BJ (cell line): ENCODE measurements at regions not wholly inside any gene's neighbourhood (a gene's known extent, or its start where the extent isn't known, plus 50 kb on each side); places are given as distances from the start of the nearest gene placed in this dataset.

Experiments used
- CTCF ChIA-PET: fragments of 350-600 bp; formaldehyde crosslinking; extraction: SDS; loops from one replicate; lab custom pipeline; 2021; ENCODE audit warnings: antibody characterized with exemption, inconsistent platforms; lab: Yijun Ruan, JAX
- POLR2A ChIA-PET: fragments of 300-600 bp; sonication (Branson Sonifier 250); formaldehyde crosslinking; extraction: SDS; loops from one replicate; lab custom pipeline; 2021; ENCODE audit warnings: antibody characterized with exemption; lab: Charles Lee
- DNase-seq: peaks from one replicate; pipeline ENCODE4 v3.0.0-alpha.2; 2011; ENCODE audit warnings: low read depth
- H3K27me3 ChIP-seq: 2 replicates; pipeline ENCODE4 v1.6.0; 2011; ENCODE audit warnings: low read length; ENCODE audit not compliant: control insufficient read depth, insufficient read depth
- H3K36me3 ChIP-seq: 2 replicates; pipeline ENCODE4 v1.5.1; 2011; ENCODE audit warnings: low read length; ENCODE audit not compliant: control insufficient read depth, insufficient read depth
- H3K4me3 ChIP-seq: 2 replicates; pipeline ENCODE4 v1.5.1; 2011; ENCODE audit warnings: low read depth, mild to moderate bottlenecking, control low read depth, low read length
- TF ChIP-seq, protein P1 (sequence below): IDR thresholded peaks from 2 replicates; pipeline ENCODE4 v1.5.1; 2011; ENCODE audit warnings: low read depth, mild to moderate bottlenecking, control low read depth, inconsistent platforms, low read length, moderate library complexity; ENCODE audit not compliant: insufficient read depth

- ChIA-PET CTCF (no interaction called here), POLR2A (no interaction called here)
- H3K36me3 ChIP-seq: no peaks in the 10 kb centered on the region
- no peak for DNase-seq
- TF ChIP-seq, protein P1, sequence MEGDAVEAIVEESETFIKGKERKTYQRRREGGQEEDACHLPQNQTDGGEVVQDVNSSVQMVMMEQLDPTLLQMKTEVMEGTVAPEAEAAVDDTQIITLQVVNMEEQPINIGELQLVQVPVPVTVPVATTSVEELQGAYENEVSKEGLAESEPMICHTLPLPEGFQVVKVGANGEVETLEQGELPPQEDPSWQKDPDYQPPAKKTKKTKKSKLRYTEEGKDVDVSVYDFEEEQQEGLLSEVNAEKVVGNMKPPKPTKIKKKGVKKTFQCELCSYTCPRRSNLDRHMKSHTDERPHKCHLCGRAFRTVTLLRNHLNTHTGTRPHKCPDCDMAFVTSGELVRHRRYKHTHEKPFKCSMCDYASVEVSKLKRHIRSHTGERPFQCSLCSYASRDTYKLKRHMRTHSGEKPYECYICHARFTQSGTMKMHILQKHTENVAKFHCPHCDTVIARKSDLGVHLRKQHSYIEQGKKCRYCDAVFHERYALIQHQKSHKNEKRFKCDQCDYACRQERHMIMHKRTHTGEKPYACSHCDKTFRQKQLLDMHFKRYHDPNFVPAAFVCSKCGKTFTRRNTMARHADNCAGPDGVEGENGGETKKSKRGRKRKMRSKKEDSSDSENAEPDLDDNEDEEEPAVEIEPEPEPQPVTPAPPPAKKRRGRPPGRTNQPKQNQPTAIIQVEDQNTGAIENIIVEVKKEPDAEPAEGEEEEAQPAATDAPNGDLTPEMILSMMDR: no peak
- no peak overlapping the region for H3K4me3 ChIP-seq
- no peaks in the 10 kb centered on the region for H3K27me3 ChIP-seq
Measured at GRCh38 chr5:103657301-103657700, 94.7 kb upstream of the NUDT12 start.

DNA sequence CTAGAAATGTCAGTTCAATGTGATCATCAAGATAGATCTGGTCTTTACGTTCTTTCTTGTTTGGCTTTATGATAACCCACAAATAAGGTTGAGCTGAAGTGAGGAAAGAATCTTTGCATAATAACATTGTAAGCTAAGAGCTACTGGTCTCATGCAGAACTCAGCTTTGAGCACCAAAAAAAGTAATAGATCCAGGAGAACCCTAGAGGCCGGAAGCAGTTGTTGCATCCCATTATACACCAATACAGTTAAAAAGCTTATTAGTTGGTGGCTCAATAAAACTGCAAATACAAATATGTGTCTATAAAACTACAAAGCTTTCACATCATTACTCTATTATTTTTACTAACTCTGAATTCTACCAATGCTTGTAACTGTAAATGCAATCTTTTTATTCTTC lies 85.5 kb upstream of the NUDT12 start:
- ChIA-PET CTCF (no interaction called here), POLR2A (no interaction called here)
- TF ChIP-seq, protein P1: no peak
- Histone ChIP-seq H3K4me3 (no peak overlapping the region), H3K27me3 (no peaks in the 10 kb centered on the region), H3K36me3 (no peaks in the 10 kb centered on the region)
- no peak for DNase-seq

DNA sequence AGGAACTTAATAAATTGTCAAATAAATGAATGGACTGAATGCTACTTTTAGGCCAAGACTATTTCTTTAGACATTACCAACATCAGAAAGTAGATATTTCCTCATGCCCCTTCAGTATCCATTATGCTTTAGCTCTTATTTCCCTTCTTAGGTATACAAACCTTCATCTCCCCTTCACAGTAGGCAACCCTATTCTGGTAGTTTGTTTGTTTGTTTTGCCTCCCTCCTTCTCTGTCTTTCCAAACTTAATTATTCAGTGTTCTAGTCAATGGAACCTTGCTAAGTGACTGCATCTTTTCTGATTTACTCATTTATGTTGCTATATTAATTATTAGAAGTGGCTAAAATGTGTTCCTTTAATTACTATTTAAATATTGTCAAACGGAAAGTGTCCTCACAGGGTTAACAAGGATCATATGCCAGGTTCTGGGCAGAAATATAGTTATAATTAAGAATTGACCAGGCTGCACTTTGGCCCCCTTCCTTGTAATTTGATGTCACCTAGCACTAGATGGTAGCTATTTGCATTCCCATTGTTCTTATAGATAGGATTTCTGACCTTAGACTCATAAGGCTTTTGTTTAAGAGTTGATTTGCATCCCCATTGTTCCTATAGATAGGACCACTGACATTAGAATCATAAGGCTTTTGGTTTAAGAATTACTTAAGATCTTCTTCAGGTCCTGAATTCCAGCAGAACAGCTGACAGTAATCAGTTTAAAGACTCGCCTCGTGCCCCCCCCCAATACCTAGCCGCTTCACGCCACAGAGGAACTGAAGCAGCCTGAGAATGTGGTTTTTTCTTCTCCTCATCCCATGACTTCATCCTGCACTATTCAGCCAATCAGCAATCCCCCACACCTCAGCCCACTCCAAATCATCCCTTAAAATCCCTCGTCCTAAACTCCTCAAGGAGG lies 84.4 kb upstream of the NUDT12 start:
- ChIA-PET POLR2A (no interaction called here), CTCF (no interaction called here)

DNA sequence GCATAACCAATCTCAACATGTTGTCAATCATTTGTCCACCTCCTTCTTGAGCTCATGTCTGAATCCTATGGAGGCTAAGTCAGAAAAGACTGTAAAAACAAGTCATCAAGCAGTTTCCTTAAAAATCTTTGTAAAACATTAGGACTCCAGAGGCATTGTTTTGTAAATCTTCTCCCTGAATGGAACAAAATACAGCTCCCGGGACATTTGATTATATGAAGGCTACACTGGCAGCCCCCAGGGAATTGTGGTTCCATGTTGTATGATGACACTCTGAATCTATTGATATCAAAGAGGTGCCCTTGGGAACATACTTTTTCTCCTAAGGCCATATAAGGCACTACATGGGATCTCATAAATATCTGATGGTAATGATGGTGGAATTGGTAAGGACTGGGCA lies 83.2 kb upstream of the NUDT12 start:
- Histone ChIP-seq H3K36me3 (no peaks in the 10 kb centered on the region), H3K4me3 (no peak overlapping the region), H3K27me3 (no peaks in the 10 kb centered on the region)
- POLR2A ChIA-PET: no interaction called here
- CTCF ChIA-PET: no interaction called here
- TF ChIP-seq, protein P1: no peak
- DNase-seq: no peak

More for the DNA sequence above, 84.4 kb upstream of the NUDT12 start:
- H3K4me3 ChIP-seq: no peak overlapping the region
- H3K36me3 ChIP-seq: no peaks in the 10 kb centered on the region
- DNase-seq: no peak
- H3K27me3 ChIP-seq: no peaks in the 10 kb centered on the region
- TF ChIP-seq, protein P1: no peak

DNA sequence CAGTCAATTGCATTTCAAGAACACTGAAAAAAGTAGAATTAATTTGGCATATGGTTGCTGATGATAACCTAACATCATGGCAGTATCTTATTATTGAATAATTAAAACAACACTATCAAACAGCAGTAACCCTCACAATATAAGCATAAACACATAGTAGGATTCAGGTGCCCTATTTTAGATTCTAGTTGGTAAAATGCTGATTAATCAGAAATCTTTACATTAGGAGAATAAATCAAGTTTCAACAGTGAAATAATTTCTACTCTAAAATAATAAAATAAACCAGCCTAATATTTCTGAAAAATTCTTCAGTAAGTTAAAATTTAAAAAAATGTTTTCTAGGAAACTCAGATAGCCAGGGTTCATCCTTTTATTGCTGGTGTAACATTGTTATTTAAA lies 76.4 kb upstream of the NUDT12 start:
- ChIA-PET POLR2A (no interaction called here), CTCF (no interaction called here)
- Histone ChIP-seq H3K27me3 (no peaks in the 10 kb centered on the region), H3K4me3 (no peak overlapping the region), H3K36me3 (no peaks in the 10 kb centered on the region)
- TF ChIP-seq, protein P1: no peak
- DNase-seq: no peak
